Osteocyte (in vitro differentiated cells): ENCODE measurements at regions not wholly inside any gene's neighbourhood (a gene's known extent, or its start where the extent isn't known, plus 50 kb on each side); places are given as distances from the start of the nearest gene placed in this dataset.

ENCODE experiments used
- DNase-seq: peaks from one replicate; pipeline ENCODE4 v3.0.0; 2021; ENCODE audit warnings: mixed read lengths; ENCODE audit not compliant: unreplicated experiment; ENCODE audit errors: extremely low spot score
- H3K27ac Mint-ChIP-seq: one replicate; pipeline ENCODE4 v1.8.0; 2021; ENCODE audit warnings: mild to moderate bottlenecking, mixed read lengths; ENCODE audit not compliant: unreplicated experiment
- H3K27me3 Mint-ChIP-seq: one replicate; pipeline ENCODE4 v1.8.0; 2021; ENCODE audit warnings: mixed read lengths; ENCODE audit not compliant: unreplicated experiment
- H3K36me3 Mint-ChIP-seq: one replicate; pipeline ENCODE4 v1.8.0; 2021; ENCODE audit warnings: mixed read lengths; ENCODE audit not compliant: unreplicated experiment
- H3K4me1 Mint-ChIP-seq: one replicate; pipeline ENCODE4 v1.8.0; 2021; ENCODE audit warnings: mixed read lengths; ENCODE audit not compliant: unreplicated experiment
- H3K4me3 Mint-ChIP-seq: one replicate; pipeline ENCODE4 v1.8.0; 2021; ENCODE audit warnings: mild to moderate bottlenecking, moderate library complexity, mixed read lengths; ENCODE audit not compliant: unreplicated experiment
- H3K9me3 Mint-ChIP-seq: one replicate; pipeline ENCODE4 v1.8.0; 2021; ENCODE audit warnings: mixed read lengths; ENCODE audit not compliant: unreplicated experiment
- CTCF ChIP-seq: fragments of 200-600 bp; sonication (generic); IDR thresholded peaks from 2 replicates; pipeline ENCODE4 v1.5.0; 2021; ENCODE audit warnings: antibody characterized with exemption, mild to moderate bottlenecking, moderate library complexity

GRCh38 chr12:92551210-92551609 is 151.6 kb upstream of the PLEKHG7 start:
- Mint-ChIP-seq H3K4me1 (no peaks in the 10 kb centered on the region), H3K27me3 (no peaks in the 10 kb centered on the region), H3K36me3 (no peaks in the 10 kb centered on the region), H3K4me3 (no peak overlapping the region), H3K27ac (no peak overlapping the region), H3K9me3 (no peaks in the 10 kb centered on the region)
- TF ChIP-seq CTCF = no peak
- no peak for DNase-seq

DNA sequence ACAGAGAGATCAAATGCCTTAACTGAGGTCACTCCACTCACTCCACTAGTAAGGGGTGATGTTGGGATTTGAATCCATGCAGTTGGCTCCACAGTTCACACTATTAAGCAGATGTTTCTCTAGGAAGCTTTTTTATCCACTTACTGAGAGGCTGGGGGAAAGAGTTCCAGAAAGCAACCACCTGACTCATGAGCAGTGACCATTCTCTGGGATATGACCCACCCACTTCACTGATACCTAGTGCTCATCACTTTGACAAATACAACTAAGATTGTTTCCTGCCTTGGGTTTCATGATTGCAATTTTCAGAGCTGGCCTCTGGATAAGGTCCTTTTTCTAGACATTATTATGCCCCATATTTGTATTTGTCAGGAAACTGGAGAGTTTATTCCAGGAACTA is 152.1 kb upstream of the PLEKHG7 start:
- Mint-ChIP-seq H3K4me3 (no peak overlapping the region), H3K4me1 (no peaks in the 10 kb centered on the region), H3K36me3 (no peaks in the 10 kb centered on the region), H3K27me3 (no peaks in the 10 kb centered on the region), H3K9me3 (no peaks in the 10 kb centered on the region), H3K27ac (no peak overlapping the region)
- no peak for TF ChIP-seq CTCF
- no peak for DNase-seq

DNA sequence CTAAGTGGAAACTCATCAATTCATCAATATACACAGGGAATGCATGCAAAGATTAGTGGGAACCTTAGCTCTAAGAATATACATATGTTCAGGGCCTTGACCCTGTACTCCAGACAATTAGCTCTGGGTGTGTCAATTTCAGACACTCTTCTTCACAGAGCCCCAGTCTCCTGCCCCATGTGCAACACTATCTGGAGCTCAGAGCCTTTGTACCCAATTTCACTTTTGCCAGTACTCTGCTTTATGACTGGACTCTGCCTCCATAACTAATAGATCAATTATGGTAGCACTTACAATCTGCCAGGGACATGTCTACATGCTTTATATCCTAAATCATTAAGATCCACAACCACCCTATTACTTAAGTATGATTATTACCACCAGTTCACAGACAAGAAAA is 152.5 kb upstream of the PLEKHG7 start:
- Mint-ChIP-seq H3K9me3 (no peaks in the 10 kb centered on the region), H3K4me3 (no peak overlapping the region), H3K36me3 (no peaks in the 10 kb centered on the region), H3K4me1 (no peaks in the 10 kb centered on the region), H3K27ac (no peak overlapping the region), H3K27me3 (no peaks in the 10 kb centered on the region)
- DNase-seq = no peak
- no peak for TF ChIP-seq CTCF

DNA sequence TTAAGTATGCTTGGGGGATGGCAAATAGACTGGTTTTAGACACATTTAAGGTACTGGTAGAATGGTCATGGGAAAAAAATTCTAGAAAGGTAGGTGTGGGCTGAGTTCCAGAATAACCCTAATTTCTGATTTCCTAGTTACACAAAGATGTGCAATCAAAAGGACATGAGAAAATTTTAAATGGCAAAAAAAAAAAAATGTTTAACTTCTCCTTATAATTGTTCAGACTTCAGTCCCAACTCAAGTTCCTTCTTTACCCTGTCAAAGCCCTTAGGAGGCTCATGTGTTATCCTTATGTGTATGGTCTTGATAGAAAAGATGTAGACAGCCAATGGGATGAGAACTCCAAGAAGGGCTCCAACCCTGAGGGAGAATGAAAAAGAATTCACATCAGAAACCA is 153.3 kb upstream of the PLEKHG7 start:
- Mint-ChIP-seq H3K4me1 (no peaks in the 10 kb centered on the region), H3K36me3 (no peaks in the 10 kb centered on the region), H3K27ac (no peak overlapping the region), H3K9me3 (no peaks in the 10 kb centered on the region), H3K27me3 (no peaks in the 10 kb centered on the region), H3K4me3 (no peak overlapping the region)
- TF ChIP-seq CTCF = no peak
- DNase-seq = no peak

GRCh38 chr12:92547906-92548305 is 154.9 kb upstream of the PLEKHG7 start:
- Mint-ChIP-seq H3K4me3 (no peak overlapping the region), H3K36me3 (no peaks in the 10 kb centered on the region), H3K27me3 (no peaks in the 10 kb centered on the region), H3K9me3 (no peaks in the 10 kb centered on the region), H3K4me1 (peaks cover 2% of the 10 kb centered on the region), H3K27ac (no peak overlapping the region)
- DNase-seq = no peak
- TF ChIP-seq CTCF = no peak
